ENCODE measurements at regions not wholly inside any gene's neighbourhood (a gene's known extent, or its start where the extent isn't known, plus 50 kb on each side); places are given as distances from the start of the nearest gene placed in this dataset.

GRCh38 chr3:94779699-94780098 is 716.8 kb downstream of the NSUN3 start:
- no peak for TF ChIP-seq CTCF (conservative IDR thresholded peaks at IDR 0.05)
- TF ChIP-seq ZFX (IDR thresholded peaks at IDR 0.05) = no peak

All from C4-2B (cell line).